ENCODE measurements at regions not wholly inside any gene's neighbourhood (a gene's known extent, or its start where the extent isn't known, plus 50 kb on each side); places are given as distances from the start of the nearest gene placed in this dataset.

DNA sequence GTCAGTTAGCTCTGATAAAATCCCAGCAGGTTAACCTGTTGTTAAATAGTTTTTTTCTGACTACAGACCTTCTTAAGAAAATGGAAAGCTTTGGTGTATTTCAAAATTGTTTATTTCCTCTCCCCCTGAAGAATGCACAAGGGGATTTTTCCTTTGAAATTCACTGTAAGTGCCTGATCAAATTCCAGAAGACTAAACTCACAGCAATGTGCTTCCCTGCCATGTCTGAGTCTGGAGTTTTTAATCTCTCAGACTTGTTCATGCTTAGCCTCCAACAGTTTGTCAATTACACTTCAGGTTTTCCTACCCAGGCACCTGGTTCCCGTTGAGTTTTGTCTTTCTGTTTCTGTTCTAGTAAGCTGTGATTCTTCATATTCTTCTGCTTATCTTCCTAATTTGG, 961.6 kb upstream of the CDH18 start:
- TF ChIP-seq, protein P1, sequence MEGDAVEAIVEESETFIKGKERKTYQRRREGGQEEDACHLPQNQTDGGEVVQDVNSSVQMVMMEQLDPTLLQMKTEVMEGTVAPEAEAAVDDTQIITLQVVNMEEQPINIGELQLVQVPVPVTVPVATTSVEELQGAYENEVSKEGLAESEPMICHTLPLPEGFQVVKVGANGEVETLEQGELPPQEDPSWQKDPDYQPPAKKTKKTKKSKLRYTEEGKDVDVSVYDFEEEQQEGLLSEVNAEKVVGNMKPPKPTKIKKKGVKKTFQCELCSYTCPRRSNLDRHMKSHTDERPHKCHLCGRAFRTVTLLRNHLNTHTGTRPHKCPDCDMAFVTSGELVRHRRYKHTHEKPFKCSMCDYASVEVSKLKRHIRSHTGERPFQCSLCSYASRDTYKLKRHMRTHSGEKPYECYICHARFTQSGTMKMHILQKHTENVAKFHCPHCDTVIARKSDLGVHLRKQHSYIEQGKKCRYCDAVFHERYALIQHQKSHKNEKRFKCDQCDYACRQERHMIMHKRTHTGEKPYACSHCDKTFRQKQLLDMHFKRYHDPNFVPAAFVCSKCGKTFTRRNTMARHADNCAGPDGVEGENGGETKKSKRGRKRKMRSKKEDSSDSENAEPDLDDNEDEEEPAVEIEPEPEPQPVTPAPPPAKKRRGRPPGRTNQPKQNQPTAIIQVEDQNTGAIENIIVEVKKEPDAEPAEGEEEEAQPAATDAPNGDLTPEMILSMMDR (IDR thresholded peaks at IDR 0.05; ENCODE audit: extremely low read depth in 1 of 2, insufficient read depth in 1 of 2, low read depth in 1 of 2, low read length in 2 of 2) = no peak
- TF ChIP-seq, protein P2, sequence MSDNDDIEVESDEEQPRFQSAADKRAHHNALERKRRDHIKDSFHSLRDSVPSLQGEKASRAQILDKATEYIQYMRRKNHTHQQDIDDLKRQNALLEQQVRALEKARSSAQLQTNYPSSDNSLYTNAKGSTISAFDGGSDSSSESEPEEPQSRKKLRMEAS (IDR thresholded peaks at IDR 0.05; ENCODE audit: insufficient read depth, insufficient read length) = no peak
- no peak for TF ChIP-seq POLR2AphosphoS5 (IDR thresholded peaks at IDR 0.05; ENCODE audit: insufficient read depth, low read depth, low read length)
- TF ChIP-seq EZH2 (IDR thresholded peaks at IDR 0.05; ENCODE audit: borderline replicate concordance, low read depth, low read length, severe bottlenecking) = no peak
- no peak for TF ChIP-seq POLR2A (IDR thresholded peaks at IDR 0.05; ENCODE audit: low read depth, low read length)
- TF ChIP-seq GATA2 (IDR thresholded peaks at IDR 0.05; ENCODE audit: insufficient read depth, insufficient read length, low read depth, low read length) = no peak
- no peak for TF ChIP-seq FOS (IDR thresholded peaks at IDR 0.05; ENCODE audit: borderline replicate concordance, insufficient read depth, low read length)
- no peak for TF ChIP-seq JUN (IDR thresholded peaks at IDR 0.05; ENCODE audit: borderline replicate concordance, insufficient read depth, insufficient read length, low read depth)
- no peak for TF ChIP-seq MYC (IDR thresholded peaks at IDR 0.05; ENCODE audit: low read depth, low read length)

Measured in endothelial cell of umbilical vein (primary cell).